ENCODE measurements at regions not wholly inside any gene's neighbourhood (a gene's known extent, or its start where the extent isn't known, plus 50 kb on each side); places are given as distances from the start of the nearest gene placed in this dataset.

GRCh38 chr3:190762801-190763200 lies 99.7 kb downstream of the GMNC start:
- peaks cover 3% of the 10 kb centered on the region for H3K27me3 Mint-ChIP-seq (ENCODE audit: low read depth)
- DNase-seq (ENCODE audit: low spot score) = no peak
- no peak overlapping the region for H3K4me3 Mint-ChIP-seq (ENCODE audit: unreplicated experiment)
- peaks cover 10% of the 10 kb centered on the region for H3K4me1 Mint-ChIP-seq (ENCODE audit: low read depth)
- TF ChIP-seq, protein P1, sequence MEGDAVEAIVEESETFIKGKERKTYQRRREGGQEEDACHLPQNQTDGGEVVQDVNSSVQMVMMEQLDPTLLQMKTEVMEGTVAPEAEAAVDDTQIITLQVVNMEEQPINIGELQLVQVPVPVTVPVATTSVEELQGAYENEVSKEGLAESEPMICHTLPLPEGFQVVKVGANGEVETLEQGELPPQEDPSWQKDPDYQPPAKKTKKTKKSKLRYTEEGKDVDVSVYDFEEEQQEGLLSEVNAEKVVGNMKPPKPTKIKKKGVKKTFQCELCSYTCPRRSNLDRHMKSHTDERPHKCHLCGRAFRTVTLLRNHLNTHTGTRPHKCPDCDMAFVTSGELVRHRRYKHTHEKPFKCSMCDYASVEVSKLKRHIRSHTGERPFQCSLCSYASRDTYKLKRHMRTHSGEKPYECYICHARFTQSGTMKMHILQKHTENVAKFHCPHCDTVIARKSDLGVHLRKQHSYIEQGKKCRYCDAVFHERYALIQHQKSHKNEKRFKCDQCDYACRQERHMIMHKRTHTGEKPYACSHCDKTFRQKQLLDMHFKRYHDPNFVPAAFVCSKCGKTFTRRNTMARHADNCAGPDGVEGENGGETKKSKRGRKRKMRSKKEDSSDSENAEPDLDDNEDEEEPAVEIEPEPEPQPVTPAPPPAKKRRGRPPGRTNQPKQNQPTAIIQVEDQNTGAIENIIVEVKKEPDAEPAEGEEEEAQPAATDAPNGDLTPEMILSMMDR (IDR thresholded peaks at IDR 0.05) = no peak
- H3K9me3 Mint-ChIP-seq (ENCODE audit: low read depth) = no peaks in the 10 kb centered on the region
- no peaks in the 10 kb centered on the region for H3K36me3 Mint-ChIP-seq (ENCODE audit: low read depth)
- H3K27ac Mint-ChIP-seq (ENCODE audit: unreplicated experiment) = no peak overlapping the region

GRCh38 chr3:190747571-190747970 lies 114.9 kb downstream of the GMNC start:
- Mint-ChIP-seq H3K36me3 (ENCODE audit: low read depth) (no peaks in the 10 kb centered on the region), H3K4me1 (ENCODE audit: low read depth) (peaks cover 6% of the 10 kb centered on the region), H3K4me3 (ENCODE audit: unreplicated experiment) (no peak overlapping the region), H3K27ac (ENCODE audit: unreplicated experiment) (no peak overlapping the region), H3K9me3 (ENCODE audit: low read depth) (no peaks in the 10 kb centered on the region), H3K27me3 (ENCODE audit: low read depth) (no peaks in the 10 kb centered on the region)
- no peak for DNase-seq (ENCODE audit: low spot score)
- TF ChIP-seq, protein P1 (IDR thresholded peaks at IDR 0.05) = no peak

DNA sequence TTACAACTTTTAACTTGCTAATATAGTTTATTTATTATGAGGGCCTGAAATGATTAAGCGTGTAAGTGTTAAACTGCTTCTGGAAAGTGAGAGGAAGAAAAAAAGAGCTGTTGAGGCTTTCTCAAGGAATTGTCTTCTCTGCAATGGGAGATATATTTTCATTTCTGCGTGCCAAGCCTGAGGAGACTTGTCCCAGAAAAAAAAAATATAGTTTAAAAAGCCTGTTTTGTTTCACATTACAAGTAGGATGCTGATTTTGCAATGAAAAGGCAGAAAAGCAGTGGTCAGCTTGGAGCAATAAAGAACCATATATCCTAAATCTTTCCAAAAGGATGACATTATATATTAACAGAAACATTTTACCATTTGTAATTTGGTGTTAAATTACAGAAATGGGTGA lies 115.5 kb downstream of the GMNC start:
- no peak overlapping the region for H3K4me3 Mint-ChIP-seq (ENCODE audit: unreplicated experiment)
- peaks cover 6% of the 10 kb centered on the region for H3K4me1 Mint-ChIP-seq (ENCODE audit: low read depth)
- H3K9me3 Mint-ChIP-seq (ENCODE audit: low read depth) = no peaks in the 10 kb centered on the region
- no peak for DNase-seq (ENCODE audit: low spot score)
- no peaks in the 10 kb centered on the region for H3K36me3 Mint-ChIP-seq (ENCODE audit: low read depth)
- no peak overlapping the region for H3K27ac Mint-ChIP-seq (ENCODE audit: unreplicated experiment)
- peaks cover 1% of the 10 kb centered on the region for H3K27me3 Mint-ChIP-seq (ENCODE audit: low read depth)
- TF ChIP-seq, protein P1 (IDR thresholded peaks at IDR 0.05) = no peak

DNA sequence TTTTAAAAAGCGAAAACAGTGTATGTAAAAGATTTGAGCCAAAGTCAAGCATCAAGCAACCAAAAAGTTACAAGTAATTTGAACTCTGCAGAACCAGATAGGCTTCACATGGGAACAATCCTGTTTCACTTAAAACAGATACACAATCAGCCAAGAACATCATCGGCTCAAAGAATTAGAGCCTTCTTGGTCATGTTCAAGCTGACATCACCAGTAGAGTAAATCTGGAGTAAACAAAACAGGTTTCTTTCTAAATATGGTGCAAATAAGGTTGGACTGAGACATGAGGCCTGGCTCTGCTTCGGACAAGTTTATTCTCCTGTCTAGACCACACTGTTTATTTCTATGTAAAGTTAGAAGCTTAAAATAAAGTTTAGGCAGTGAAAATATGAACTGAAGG lies 116.0 kb downstream of the GMNC start:
- no peak for DNase-seq (ENCODE audit: low spot score)
- H3K4me3 Mint-ChIP-seq (ENCODE audit: unreplicated experiment) = no peak overlapping the region
- H3K9me3 Mint-ChIP-seq (ENCODE audit: low read depth) = no peaks in the 10 kb centered on the region
- H3K27ac Mint-ChIP-seq (ENCODE audit: unreplicated experiment) = no peak overlapping the region
- peaks cover 6% of the 10 kb centered on the region for H3K4me1 Mint-ChIP-seq (ENCODE audit: low read depth)
- no peaks in the 10 kb centered on the region for H3K36me3 Mint-ChIP-seq (ENCODE audit: low read depth)
- H3K27me3 Mint-ChIP-seq (ENCODE audit: low read depth) = peaks cover 6% of the 10 kb centered on the region
- TF ChIP-seq, protein P1 (IDR thresholded peaks at IDR 0.05) = no peak

DNA sequence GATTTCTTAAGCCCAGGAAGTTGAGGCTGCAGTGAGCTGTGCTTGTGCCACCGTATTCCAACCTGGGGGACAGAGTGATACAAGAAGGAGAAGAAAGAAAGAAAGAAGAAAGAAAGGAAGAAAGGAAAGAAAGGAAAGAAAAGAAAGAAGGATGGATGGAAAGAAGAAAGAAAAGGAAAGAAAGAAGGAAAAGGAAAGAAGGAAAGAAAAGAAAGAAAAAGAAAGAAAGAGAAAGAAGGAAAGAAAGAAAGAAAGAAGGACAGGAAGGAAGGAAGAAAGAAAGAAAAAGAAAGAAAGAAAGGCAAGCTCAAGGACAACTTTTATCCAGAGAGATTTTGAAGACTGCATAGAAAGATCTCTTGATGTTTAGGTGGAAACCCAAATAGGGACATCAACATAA lies 120.7 kb downstream of the GMNC start:
- Mint-ChIP-seq H3K36me3 (ENCODE audit: low read depth) (no peaks in the 10 kb centered on the region), H3K27ac (ENCODE audit: unreplicated experiment) (no peak overlapping the region), H3K4me3 (ENCODE audit: unreplicated experiment) (no peak overlapping the region), H3K27me3 (ENCODE audit: low read depth) (peaks cover 13% of the 10 kb centered on the region), H3K9me3 (ENCODE audit: low read depth) (no peaks in the 10 kb centered on the region), H3K4me1 (ENCODE audit: low read depth) (peaks cover 2% of the 10 kb centered on the region)
- TF ChIP-seq, protein P1 (IDR thresholded peaks at IDR 0.05) = no peak
- DNase-seq (ENCODE audit: low spot score) = no peak
